T-cell (primary cell): ENCODE measurements at regions not wholly inside any gene's neighbourhood (a gene's known extent, or its start where the extent isn't known, plus 50 kb on each side); places are given as distances from the start of the nearest gene placed in this dataset.

Source experiments
- ATAC-seq, 4 experiments: fragments of 200-7000 bp in 3 of 4; fragments of 150-1000 bp in 1 of 4; cut with Tn5 transposase; replicated peaks in 1 of 4; 1 replicate in 3 of 4; 2 replicates in 1 of 4; pipeline ENCODE4 v1.10.0; 2021; ENCODE audit warnings: moderate library complexity in 3 of 4, mild to moderate bottlenecking in 2 of 4, moderate number of reproducible peaks in 1 of 4
- CTCF ChIA-PET, 2 donors: fragments of 300-600 bp; sonication (Branson Sonifier 250); formaldehyde crosslinking; loops; one replicate each; lab custom pipeline; 2022; ENCODE audit warnings: antibody characterized with exemption in 2 of 2; lab: Charles Lee
- POLR2A ChIA-PET, 2 donors: fragments of 300-600 bp; sonication (Branson Sonifier 250); formaldehyde crosslinking; loops; one replicate each; lab custom pipeline; 2022; ENCODE audit warnings: antibody characterized with exemption in 2 of 2; lab: Charles Lee
- DNase-seq, 35 experiments: peaks; one replicate each; pipeline versions ENCODE4 v3.0.0 to v3.0.0-alpha.2; 2013 to 2023
- H3K27ac ChIP-seq: one replicate; pipeline ENCODE4 v1.5.1; 2013; ENCODE audit warnings: low read length
- H3K27me3 ChIP-seq, 2 experiments: replicated peaks in 1 of 2; 1 replicate in 1 of 2; 2 replicates in 1 of 2; pipeline versions ENCODE4 v1.6.1 to v1.7.0; 2013; ENCODE audit warnings: low read length in 1 of 2, mixed read lengths in 1 of 2; ENCODE audit not compliant: control insufficient read depth in 2 of 2, insufficient read depth in 2 of 2; ENCODE audit errors: extremely low read depth in 1 of 2
- H3K36me3 ChIP-seq, 2 donors: 1 replicate in 1 of 2; 2 replicates in 1 of 2; pipeline versions ENCODE4 v1.6.1 to v1.7.0; 2013; ENCODE audit warnings: low read length in 1 of 2; ENCODE audit not compliant: control insufficient read depth in 2 of 2, insufficient read depth in 1 of 2; ENCODE audit errors: extremely low read depth in 1 of 2
- H3K4me1 ChIP-seq, 2 experiments: 1 replicate in 1 of 2; 2 replicates in 1 of 2; pipeline versions ENCODE4 v1.6.1 to v1.7.0; 2013; ENCODE audit warnings: low read length in 2 of 2, mixed read lengths in 1 of 2; ENCODE audit not compliant: insufficient read depth in 2 of 2, control insufficient read depth in 1 of 2; ENCODE audit errors: extremely low read depth in 1 of 2
- H3K4me3 ChIP-seq, 2 donors: 1 replicate in 1 of 2; 2 replicates in 1 of 2; pipeline versions ENCODE4 v1.5.1 to v1.7.0; 2013; ENCODE audit warnings: mild to moderate bottlenecking in 2 of 2, low read length in 1 of 2, moderate library complexity in 1 of 2; ENCODE audit not compliant: control insufficient read depth in 1 of 2; ENCODE audit errors: extremely low read depth in 1 of 2
- H3K9me3 ChIP-seq: 2 replicates; pipeline ENCODE4 v1.7.0; 2013
- H3K27ac Mint-ChIP-seq, 2 donors: one replicate each; pipeline ENCODE4 v1.8.0; 2020 to 2021; ENCODE audit warnings: mild to moderate bottlenecking in 2 of 2, mixed read lengths in 2 of 2
- H3K27me3 Mint-ChIP-seq, 2 donors: one replicate each; pipeline ENCODE4 v1.8.0; 2021 to 2022; ENCODE audit warnings: mixed read lengths in 2 of 2
- H3K36me3 Mint-ChIP-seq: one replicate; pipeline ENCODE4 v1.8.0; 2021; ENCODE audit warnings: mixed read lengths
- H3K4me1 Mint-ChIP-seq, 3 donors: one replicate each; pipeline ENCODE4 v1.8.0; 2020 to 2022; ENCODE audit warnings: mixed read lengths in 3 of 3, mild to moderate bottlenecking in 1 of 3
- H3K4me3 Mint-ChIP-seq, 3 donors: one replicate each; pipeline ENCODE4 v1.8.0; 2020 to 2022; ENCODE audit warnings: mild to moderate bottlenecking in 3 of 3, mixed read lengths in 3 of 3, moderate library complexity in 3 of 3
- H3K9me3 Mint-ChIP-seq, 3 donors: one replicate each; pipeline ENCODE4 v1.8.0; 2020 to 2022; ENCODE audit warnings: mixed read lengths in 3 of 3
- WGBS: methylation state at CpG from one replicate; pipeline ENCODE4 v1.1.5; 2013; ENCODE audit warnings: missing lambda C conversion rate; ENCODE audit not compliant: insufficient coverage; 5-methylcytosine and 5-hydroxymethylcytosine counted together

DNA sequence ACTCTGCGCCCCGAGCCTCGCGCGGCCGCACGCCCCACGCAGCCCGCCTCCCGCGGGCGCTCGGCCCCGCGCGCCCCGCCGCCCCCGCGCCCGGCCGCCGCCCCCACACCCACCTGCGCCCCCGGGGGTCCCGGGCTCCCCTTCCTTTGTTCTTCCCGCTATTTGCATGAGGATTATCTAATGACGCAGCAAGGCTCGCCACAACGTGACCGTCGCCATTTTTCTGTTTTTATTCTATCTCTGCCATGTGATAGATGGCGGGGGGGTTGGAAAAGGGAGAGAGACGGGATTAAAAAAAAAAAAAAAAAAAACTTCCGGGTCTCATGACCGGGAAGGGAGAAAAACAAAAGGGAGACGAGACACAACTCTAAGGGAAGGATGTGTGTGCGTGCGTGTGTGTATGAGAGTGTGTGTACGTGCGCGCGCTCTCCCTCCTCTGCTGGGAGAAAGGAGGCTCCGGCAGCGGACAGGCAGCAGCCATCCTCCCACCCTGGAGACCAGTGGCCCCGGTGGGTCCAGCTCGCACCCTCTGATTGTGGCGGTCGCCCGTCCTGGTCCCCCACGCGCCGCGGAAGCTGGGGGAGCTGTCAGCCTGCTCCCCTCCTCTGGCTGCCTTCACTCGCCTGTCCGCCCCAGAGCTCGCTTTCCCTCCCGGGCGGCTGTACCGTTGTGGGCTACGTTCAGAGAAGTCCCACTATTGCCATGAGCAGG is 80.4 kb upstream of the AK4 start:
- POLR2A ChIA-PET: no interaction called here
- no peaks in the 10 kb centered on the region for H3K9me3 ChIP-seq
- Mint-ChIP-seq H3K4me3 (peak overlapping the region; percentile 92 to 95 (median 93)), H3K9me3 (no peaks in the 10 kb centered on the region), H3K27ac (peak overlapping the region; percentile 98 to 99), H3K4me1 (peaks cover 57 to 60% (median 59%) of the 10 kb centered on the region in 3 donors), H3K36me3 (no peaks in the 10 kb centered on the region), H3K27me3 (no peaks in the 10 kb centered on the region)
- no peaks in the 10 kb centered on the region for H3K27me3 ChIP-seq
- ATAC-seq (peak; percentile 25 to 37 (median 27)), DNase-seq (peak; percentile 36 to 79 (median 57))
- peak overlapping the region; percentile 83 to 98 for H3K4me3 ChIP-seq
- CTCF ChIA-PET: no interaction called here
- peak overlapping the region; percentile 97 for H3K27ac ChIP-seq
- 0% methylated on average over 24 of the region's 61 CpGs for WGBS
- peaks cover 16 to 28% of the 10 kb centered on the region in 2 experiments for H3K4me1 ChIP-seq
- H3K36me3 ChIP-seq: no peaks in the 10 kb centered on the region

GRCh38 chr1:65068202-65069010 is 79.6 kb upstream of the AK4 start:
- POLR2A ChIA-PET: no interaction called here

GRCh38 chr1:65069011-65069565 is 78.9 kb upstream of the AK4 start:
- POLR2A ChIA-PET: interaction anchor here in 1 of 2 donors (0.5 kb wide), 1 partner anchor 152 kb away, joined by 4 read pairs; no protein-coding TSS in a partner anchor
- H3K4me1 Mint-ChIP-seq: peaks cover 47 to 54% (median 49%) of the 10 kb centered on the region in 3 donors
- Histone ChIP-seq H3K4me3 (peak overlapping the region; percentile 83 to 98), H3K4me1 (peaks cover 16 to 19% of the 10 kb centered on the region in 2 experiments), H3K27ac (peak overlapping the region; percentile 97), H3K36me3 (no peaks in the 10 kb centered on the region), H3K9me3 (no peaks in the 10 kb centered on the region), H3K27me3 (peaks cover 0 to 3% of the 10 kb centered on the region in 2 experiments)
- no peaks in the 10 kb centered on the region for H3K36me3 Mint-ChIP-seq
- CTCF ChIA-PET: interaction anchor here in 1 of 2 donors (0.9 kb wide), 1 partner anchor 1419 kb away, joined by 4 read pairs; no protein-coding TSS in a partner anchor
- H3K9me3 Mint-ChIP-seq: no peaks in the 10 kb centered on the region
- H3K4me3 Mint-ChIP-seq: peak overlapping the region; percentile 92 to 95 (median 93)
- H3K27me3 Mint-ChIP-seq: no peaks in the 10 kb centered on the region
- DNase-seq (peak in 27 of 35 experiments; percentile 12 to 55 (median 38)), ATAC-seq (no peak)
- H3K27ac Mint-ChIP-seq: peak overlapping the region; percentile 98 to 99
- no CpG with 5 or more reads among the region's 6 CpGs for WGBS

More at GRCh38 chr1:65068202-65069010, 79.6 kb upstream of the AK4 start:
- no peak for ATAC-seq
- H3K9me3 Mint-ChIP-seq: no peaks in the 10 kb centered on the region
- peak overlapping the region; percentile 92 to 95 (median 93) for H3K4me3 Mint-ChIP-seq
- H3K36me3 Mint-ChIP-seq: no peaks in the 10 kb centered on the region
- 0% methylated on average over 3 of the region's 20 CpGs for WGBS
- peak in 7 of 35 experiments; percentile 8 to 65 (median 22) for DNase-seq
- H3K27me3 Mint-ChIP-seq: no peaks in the 10 kb centered on the region
- Histone ChIP-seq H3K27me3 (peaks cover 0 to 3% of the 10 kb centered on the region in 2 experiments), H3K4me3 (peak overlapping the region; percentile 83 to 98), H3K36me3 (no peaks in the 10 kb centered on the region), H3K4me1 (peaks cover 16 to 22% of the 10 kb centered on the region in 2 experiments), H3K9me3 (no peaks in the 10 kb centered on the region), H3K27ac (peak overlapping the region; percentile 97)
- CTCF ChIA-PET: no interaction called here
- H3K4me1 Mint-ChIP-seq: peaks cover 49 to 56% (median 52%) of the 10 kb centered on the region in 3 donors
- peak overlapping the region; percentile 98 to 99 for H3K27ac Mint-ChIP-seq

GRCh38 chr1:65072845-65073244 is 75.2 kb upstream of the AK4 start:
- H3K4me3 Mint-ChIP-seq: no peak overlapping the region
- Histone ChIP-seq H3K36me3 (no peaks in the 10 kb centered on the region), H3K27ac (no peak overlapping the region), H3K9me3 (no peaks in the 10 kb centered on the region), H3K4me1 (peaks cover 9 to 11% of the 10 kb centered on the region in 2 experiments), H3K27me3 (peaks cover 0 to 3% of the 10 kb centered on the region in 2 experiments), H3K4me3 (no peak overlapping the region)
- ATAC-seq (no peak), DNase-seq (no peak)
- H3K4me1 Mint-ChIP-seq: peaks cover 32 to 45% (median 43%) of the 10 kb centered on the region in 3 donors
- ChIA-PET POLR2A (no interaction called here), CTCF (interaction anchor here (4.8 to 5.1 kb wide), 2 partner anchors 9 kb away, joined by 55 to 69 read pairs; no protein-coding TSS in a partner anchor)
- H3K27me3 Mint-ChIP-seq: no peaks in the 10 kb centered on the region
- H3K27ac Mint-ChIP-seq: no peak overlapping the region
- no peaks in the 10 kb centered on the region for H3K9me3 Mint-ChIP-seq
- WGBS: 93% methylated on average over 3 of the region's 3 CpGs
- no peaks in the 10 kb centered on the region for H3K36me3 Mint-ChIP-seq

DNA sequence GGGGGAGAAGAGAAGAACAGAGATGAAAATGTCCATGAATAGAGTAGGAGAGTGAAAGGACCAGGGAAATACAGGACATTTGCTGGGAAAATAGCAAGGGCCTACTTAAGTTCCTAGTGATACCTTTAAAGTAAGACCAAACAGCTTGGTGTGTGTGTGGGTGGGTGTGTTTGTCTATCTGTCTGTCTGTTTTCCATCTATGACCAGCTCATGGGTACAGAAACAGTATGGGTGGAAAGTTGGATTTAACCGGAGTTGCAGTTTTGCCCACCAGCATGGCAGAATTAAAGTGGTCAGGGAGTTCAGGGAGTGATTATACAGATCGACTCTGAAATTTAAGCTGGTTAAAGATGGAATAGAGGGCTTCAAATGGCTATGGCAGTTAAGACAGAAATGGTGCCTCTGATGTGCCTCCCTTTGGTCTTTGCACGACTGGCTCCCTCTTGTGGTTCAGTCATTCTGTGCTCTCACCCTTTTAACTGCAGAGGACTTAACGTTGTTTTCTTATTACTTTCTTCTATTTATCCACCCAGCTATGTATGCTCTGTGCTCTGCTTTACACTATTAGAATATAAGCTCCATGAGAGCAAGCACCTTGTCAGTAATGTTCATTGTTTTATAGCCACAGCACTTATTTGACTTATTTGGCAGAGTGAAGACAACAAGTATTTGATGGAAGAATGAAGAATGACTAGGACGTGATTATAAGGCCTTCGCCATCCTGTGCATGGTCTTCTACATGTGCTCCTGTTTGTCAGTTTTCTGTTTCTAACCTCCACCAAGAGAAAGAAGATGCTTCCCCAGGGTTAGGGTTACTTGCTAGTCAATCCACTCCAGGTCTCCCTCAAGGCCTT is 72.7 kb upstream of the AK4 start:
- Mint-ChIP-seq H3K9me3 (no peaks in the 10 kb centered on the region), H3K36me3 (no peaks in the 10 kb centered on the region), H3K4me1 (peaks cover 13 to 24% (median 22%) of the 10 kb centered on the region in 3 donors), H3K27me3 (peaks cover 3 to 4% of the 10 kb centered on the region in 2 donors), H3K4me3 (no peak overlapping the region), H3K27ac (no peak overlapping the region)
- ChIA-PET POLR2A (interaction anchor here (1.0 kb wide), 2 partner anchors 11 to 13 kb away, joined by 3 read pairs; no protein-coding TSS in a partner anchor), CTCF (interaction anchor here (0.7 to 5.1 kb wide), 14 partner anchors 9 to 393 kb away, joined by 3 to 69 read pairs (median 5); partner anchors contain the start of gene JAK1 (in 1 of the 2))
- ATAC-seq (peak; percentile 91 to 99 (median 98)), DNase-seq (peak; percentile 25 to 87 (median 62))
- no peaks in the 10 kb centered on the region for H3K9me3 ChIP-seq
- no peak overlapping the region for H3K27ac ChIP-seq
- 50% methylated on average over 2 of the region's 6 CpGs for WGBS
- peaks cover 0 to 3% of the 10 kb centered on the region in 2 experiments for H3K27me3 ChIP-seq
- H3K4me1 ChIP-seq: peaks cover 0 to 3% of the 10 kb centered on the region in 2 experiments
- H3K36me3 ChIP-seq: no peaks in the 10 kb centered on the region
- H3K4me3 ChIP-seq: no peak overlapping the region
